Ecto neural progenitor cell (in vitro differentiated cells): ENCODE measurements at regions not wholly inside any gene's neighbourhood (a gene's known extent, or its start where the extent isn't known, plus 50 kb on each side); places are given as distances from the start of the nearest gene placed in this dataset.

Experiments
- DNase-seq: peaks from one replicate; pipeline ENCODE4 v3.0.0-alpha.2; 2018; ENCODE audit warnings: low spot score

GRCh38 chr4:41883988-41884734 is 51.1 kb upstream of the TMEM33 start:
- no peak for DNase-seq

GRCh38 chr4:41882625-41883347 is 52.4 kb upstream of the TMEM33 start:
- DNase-seq = peak; percentile 68

DNA sequence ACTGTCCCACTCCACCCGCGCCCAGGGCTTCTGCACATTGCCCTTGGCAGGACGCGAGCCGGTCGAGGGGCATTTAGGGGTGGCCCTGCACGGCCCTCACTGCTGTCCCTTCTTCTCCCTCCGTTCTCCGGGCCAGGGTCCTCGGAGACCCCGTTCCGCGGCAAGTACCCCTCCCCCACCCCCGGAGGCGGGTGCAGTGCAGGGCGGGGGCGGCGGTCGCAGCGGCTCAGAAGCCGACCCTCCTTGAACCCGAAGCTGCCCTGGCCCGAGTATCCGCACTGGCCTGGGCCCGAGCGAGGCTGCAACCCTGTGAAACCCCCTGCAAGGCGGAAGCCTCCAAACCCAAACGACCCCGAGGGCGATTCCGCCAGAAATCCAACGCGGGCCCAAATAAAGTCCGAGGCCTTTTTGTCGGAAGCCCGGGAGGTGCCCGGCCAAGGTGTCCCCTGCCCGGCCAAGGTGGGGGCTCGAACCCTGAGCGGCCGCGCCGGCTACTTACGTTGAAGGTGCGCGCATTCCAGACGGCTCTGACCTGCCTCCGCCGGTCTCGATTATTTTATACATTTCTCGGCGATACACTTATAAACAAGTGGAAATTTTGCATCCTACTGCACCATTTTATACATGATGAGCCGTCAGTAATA is 53.1 kb upstream of the TMEM33 start:
- peak; percentile 64 for DNase-seq

DNA sequence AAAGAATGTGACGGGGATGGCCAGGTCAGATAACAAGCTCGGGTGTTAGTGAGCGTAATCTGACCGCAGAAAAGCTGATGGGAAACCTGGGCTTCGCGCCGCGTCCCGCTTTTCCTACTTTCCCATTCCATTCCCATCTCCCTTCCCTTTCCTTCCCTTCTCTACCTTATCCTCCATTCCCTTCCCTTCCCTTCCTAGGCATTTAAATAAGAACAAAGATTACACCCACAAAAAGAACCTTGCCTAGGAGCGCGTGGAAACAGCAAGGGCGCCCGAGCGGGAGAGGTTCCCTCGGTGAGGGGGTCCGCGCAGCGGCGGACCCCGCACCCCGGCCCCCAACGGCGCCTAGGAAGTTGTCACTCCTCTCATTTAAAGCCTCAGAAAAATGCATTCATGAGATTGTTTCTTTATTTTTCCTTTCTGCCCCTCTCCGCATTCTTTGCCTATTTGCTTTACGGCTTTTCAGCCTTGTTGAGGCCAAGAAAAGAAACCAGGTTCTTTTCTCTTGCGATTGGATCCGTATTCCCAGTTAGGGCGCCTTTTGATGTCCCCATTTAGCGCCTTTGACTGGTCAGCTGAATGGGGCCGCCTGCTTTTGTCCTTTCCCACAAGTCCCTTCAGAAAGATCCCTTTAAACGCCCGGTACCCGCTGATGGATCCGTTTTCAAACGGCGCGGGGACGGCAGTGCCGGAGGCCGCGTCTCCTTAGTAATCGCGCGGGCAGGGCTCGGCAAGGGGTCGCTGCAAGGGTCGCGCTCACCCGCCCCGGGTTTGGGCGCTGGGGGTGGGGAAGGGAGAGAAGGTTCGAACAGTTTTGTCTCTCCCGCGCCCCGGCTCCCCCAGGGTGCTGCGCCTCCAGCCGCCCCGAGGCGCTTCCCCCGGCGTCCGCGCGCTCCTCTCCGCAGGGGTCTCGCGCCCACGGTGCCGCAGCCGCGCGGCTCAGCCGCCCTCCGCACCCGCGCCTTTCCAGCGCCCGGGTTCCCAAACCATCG is 54.1 kb upstream of the TMEM33 start:
- peak; percentile 63 for DNase-seq

DNA sequence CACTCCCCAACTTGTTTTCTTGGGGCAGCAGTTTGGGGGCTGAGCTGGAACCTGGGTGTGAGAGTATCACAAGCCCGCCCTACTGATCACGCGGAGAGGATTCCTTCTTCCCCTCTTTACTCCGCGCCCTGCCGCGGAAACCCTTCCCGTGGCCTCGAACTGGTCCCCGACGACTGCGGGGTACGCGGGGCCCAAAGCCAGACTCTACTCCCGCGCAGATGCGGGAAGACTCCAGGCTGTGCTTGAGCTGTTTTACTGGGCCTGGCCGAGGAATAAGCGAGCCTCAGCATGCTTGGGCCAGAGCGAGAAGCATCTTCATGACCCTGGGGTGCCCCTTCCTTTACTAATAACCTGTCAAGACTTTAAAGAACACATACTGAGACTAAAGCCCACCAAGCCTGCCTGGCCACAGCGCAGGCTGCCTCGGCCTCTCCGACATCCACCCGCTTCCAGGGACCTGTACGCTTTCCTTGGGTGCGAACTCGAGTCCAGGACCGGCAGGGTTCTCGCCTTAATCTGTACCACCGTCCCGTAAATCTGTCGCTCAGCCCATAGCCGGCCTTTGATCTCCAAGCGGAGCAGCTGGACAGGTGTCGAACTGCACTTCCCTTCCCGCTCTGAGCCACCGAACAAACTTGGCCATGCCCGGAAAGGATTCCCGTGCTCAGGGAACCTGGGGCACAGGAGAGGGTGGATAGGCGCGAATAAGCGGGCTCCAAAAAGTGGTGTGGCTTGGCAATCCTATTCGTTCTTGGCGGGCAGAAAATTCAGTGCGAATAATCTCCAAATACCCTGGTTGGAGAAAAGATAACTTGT is 55.0 kb upstream of the TMEM33 start:
- DNase-seq = peak; percentile 54

DNA sequence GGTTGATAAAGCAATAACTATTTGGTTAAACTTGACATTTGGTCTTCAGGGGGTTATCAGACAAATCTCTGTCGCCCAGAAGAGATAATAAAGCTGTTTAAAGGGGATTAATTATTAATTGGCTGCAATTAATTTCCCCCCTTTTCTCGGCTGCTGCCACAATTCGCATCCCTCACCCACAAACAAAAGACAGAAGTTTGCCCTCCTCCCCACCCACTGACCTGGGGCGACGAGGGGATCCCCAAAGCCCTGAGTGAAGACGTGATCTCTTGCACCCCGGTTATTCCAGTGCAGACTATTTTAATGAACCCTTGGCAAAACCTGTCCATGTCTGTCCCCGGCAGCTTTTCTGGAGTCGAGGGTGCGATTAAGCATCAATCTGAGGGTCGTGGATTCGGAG is 55.7 kb upstream of the TMEM33 start:
- DNase-seq = no peak

GRCh38 chr4:41878991-41879491 is 56.2 kb upstream of the TMEM33 start:
- peak; percentile 55 for DNase-seq

- peak; percentile 55 for DNase-seq
Observed at GRCh38 chr4:41878170-41878969, 56.9 kb upstream of the TMEM33 start.

GRCh38 chr4:41877020-41877796 is 58.0 kb upstream of the TMEM33 start:
- DNase-seq = no peak

- DNase-seq = no peak
Observed at GRCh38 chr4:41874873-41875272, 60.4 kb upstream of the TMEM33 start.

DNA sequence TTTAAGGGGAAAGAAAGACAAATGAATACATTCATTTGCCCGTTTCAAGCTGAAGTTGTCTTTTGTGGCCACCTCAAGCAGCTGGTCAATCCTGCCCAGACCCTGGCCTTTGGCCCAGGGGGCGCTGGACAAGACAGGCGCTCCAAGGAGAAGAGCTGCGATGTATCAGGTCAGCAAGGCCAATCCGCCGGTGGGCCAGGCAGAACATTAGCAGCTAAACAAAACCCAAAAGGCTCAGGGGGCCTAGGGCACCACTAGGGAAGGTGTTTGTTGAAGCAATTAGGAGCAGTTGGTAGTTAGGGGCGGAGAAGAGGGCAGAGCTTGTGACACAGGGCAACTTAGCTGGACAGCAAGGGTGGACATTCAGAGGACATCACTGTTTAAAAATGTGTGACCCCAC is 60.8 kb upstream of the TMEM33 start:
- peak; percentile 55 for DNase-seq

DNA sequence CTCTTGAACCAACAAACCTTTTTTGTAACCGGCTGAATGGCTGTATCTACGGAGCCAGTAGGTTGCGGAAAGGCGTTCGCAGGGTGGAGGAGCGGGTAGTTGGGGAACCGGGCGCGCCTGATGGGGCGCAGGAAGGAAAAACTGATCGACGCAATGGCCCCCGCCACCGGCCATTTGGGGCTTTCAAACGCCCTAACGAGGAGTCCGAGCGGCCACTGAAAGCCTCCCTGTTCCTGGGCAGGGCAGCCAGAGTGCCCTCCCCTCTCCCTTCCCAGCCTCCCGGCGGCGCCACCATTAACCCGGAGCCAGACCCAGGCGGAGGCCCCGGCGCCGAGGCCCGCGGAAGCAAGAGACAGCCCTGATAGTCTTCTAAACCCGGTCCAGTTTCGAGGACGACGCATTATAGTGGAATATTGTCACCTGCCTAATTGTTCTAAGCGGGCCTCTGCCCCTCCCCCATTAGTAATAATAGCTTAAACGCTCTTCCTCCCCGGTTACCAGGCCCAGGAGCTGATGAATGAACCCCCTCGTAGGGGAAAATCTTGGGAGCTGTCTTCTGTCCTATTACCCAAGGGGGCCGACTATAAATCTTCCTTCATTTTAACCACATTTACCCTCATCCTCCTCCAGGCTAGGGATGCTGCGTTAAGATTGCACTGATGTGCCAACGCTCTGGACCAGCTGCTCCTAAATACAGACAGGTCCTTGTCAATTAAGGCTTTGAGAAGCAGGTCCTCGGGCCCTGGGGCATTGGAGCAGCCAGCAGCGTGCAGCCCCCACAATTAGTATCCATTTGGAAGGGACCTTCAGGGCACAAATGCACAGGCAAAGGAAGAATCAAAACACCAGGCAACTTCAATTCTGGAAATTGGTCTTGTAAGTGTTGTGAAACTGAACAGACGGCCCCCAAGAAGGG is 61.6 kb upstream of the TMEM33 start:
- DNase-seq = peak; percentile 70

GRCh38 chr4:41870035-41870434 is 65.2 kb upstream of the TMEM33 start:
- no peak for DNase-seq

DNA sequence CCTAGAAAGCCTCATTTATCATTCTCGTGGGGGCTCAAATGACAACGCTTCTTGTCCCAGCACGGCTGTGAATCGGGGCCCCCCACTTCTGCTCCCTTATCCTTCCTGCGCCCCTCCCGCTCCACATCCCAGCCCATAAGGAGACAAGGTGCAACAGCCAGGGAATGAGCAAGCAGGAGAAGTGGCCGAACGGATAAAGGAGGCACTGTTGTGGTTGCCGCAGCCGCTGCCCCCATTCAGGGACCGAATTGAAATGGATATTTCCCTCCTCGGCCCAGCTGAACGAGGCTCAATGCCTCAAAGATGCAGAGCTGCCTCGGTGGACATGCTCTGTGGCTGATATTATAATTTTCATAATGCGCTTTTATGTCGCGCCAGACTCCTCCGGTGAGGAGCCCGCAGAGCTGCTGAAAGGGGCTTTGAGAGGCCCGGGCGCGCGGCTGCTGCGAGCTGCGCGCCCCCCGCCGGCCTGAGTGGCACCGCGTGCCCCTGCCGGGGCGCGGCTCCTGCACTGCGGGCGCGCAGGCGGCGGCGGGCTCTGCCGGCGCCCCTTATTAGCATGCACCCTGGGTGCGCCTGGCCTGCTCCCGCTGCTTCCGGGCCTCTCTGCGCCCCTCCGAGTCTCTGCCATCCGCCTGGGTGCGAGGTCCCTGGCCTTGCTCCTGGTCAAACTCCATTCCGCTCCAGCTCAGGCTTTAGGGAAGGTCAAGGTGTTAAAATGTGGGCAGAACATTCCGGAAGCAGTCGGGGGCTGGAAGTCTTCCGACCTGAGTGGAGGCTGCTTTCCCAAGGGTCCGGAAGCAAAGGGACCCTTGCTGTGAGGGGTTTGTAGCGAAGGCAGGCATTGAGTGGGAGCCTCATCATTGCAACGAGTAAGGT is 68.2 kb upstream of the TMEM33 start:
- peak; percentile 53 for DNase-seq

- DNase-seq = peak; percentile 53
Observed at GRCh38 chr4:41865981-41866798, 69.0 kb upstream of the TMEM33 start.
